Neural progenitor cell (in vitro differentiated cells): ENCODE measurements at regions not wholly inside any gene's neighbourhood (a gene's known extent, or its start where the extent isn't known, plus 50 kb on each side); places are given as distances from the start of the nearest gene placed in this dataset.

Experiments used
- DNase-seq: peaks from one replicate; pipeline ENCODE4 v3.0.0-alpha.2; 2016; ENCODE audit warnings: low spot score
- H2AFZ ChIP-seq: fragments of 200-600 bp; sonication (generic); replicated peaks from 2 replicates; pipeline ENCODE4 v1.6.1; 2016; ENCODE audit warnings: antibody characterized with exemption
- H3F3A ChIP-seq: fragments of 200-600 bp; sonication (generic); 2 replicates; pipeline ENCODE4 v1.6.1; 2016; ENCODE audit warnings: antibody characterized with exemption, low read depth
- H3K27ac ChIP-seq: fragments of 200-600 bp; sonication (generic); 2 replicates; pipeline ENCODE4 v1.5.1; 2016; ENCODE audit warnings: mild to moderate bottlenecking
- H3K27me3 ChIP-seq: fragments of 200-600 bp; sonication (generic); 2 replicates; pipeline ENCODE4 v1.6.1; 2016; ENCODE audit warnings: mild to moderate bottlenecking, moderate library complexity
- H3K36me3 ChIP-seq: fragments of 200-600 bp; sonication (generic); 2 replicates; pipeline ENCODE4 v1.5.1; 2016
- H3K4me1 ChIP-seq: fragments of 200-600 bp; sonication (generic); 2 replicates; pipeline ENCODE4 v1.6.1; 2016; ENCODE audit warnings: mixed run types
- H3K4me2 ChIP-seq: fragments of 200-600 bp; sonication (generic); 2 replicates; pipeline ENCODE4 v1.6.1; 2016
- H3K4me3 ChIP-seq: fragments of 200-600 bp; sonication (generic); 2 replicates; pipeline ENCODE4 v1.5.1; 2016
- H3K79me2 ChIP-seq: fragments of 200-600 bp; sonication (generic); 2 replicates; pipeline ENCODE4 v1.6.1; 2016; ENCODE audit warnings: low read depth
- H3K9ac ChIP-seq: fragments of 200-600 bp; sonication (generic); 2 replicates; pipeline ENCODE4 v1.6.1; 2016
- H3K9me3 ChIP-seq: fragments of 200-600 bp; sonication (generic); 2 replicates; pipeline ENCODE4 v1.5.1; 2016; ENCODE audit warnings: low read depth
- H4K20me1 ChIP-seq: fragments of 200-600 bp; sonication (generic); 2 replicates; pipeline ENCODE4 v1.6.1; 2016; ENCODE audit warnings: low read depth
- H3K27ac Mint-ChIP-seq: 3 replicates; pipeline ENCODE4 v1.8.0; 2021; ENCODE audit warnings: mixed read lengths
- H3K27me3 Mint-ChIP-seq: 2 replicates; pipeline ENCODE4 v1.8.0; 2022; ENCODE audit warnings: low read depth, mild to moderate bottlenecking, inconsistent platforms, moderate library complexity, mixed read lengths; ENCODE audit not compliant: insufficient read depth
- H3K36me3 Mint-ChIP-seq: 3 replicates; pipeline ENCODE4 v1.8.0; 2021; ENCODE audit warnings: mixed read lengths
- H3K4me1 Mint-ChIP-seq: 3 replicates; pipeline ENCODE4 v1.8.0; 2021; ENCODE audit warnings: mixed read lengths
- H3K4me3 Mint-ChIP-seq: 3 replicates; pipeline ENCODE4 v1.8.0; 2021; ENCODE audit warnings: mild to moderate bottlenecking, moderate library complexity, mixed read lengths
- H3K9me3 Mint-ChIP-seq: 3 replicates; pipeline ENCODE4 v1.8.0; 2020; ENCODE audit warnings: mixed read lengths
- CTCF ChIP-seq: fragments of 200-600 bp; sonication (generic); IDR thresholded peaks from 2 replicates; pipeline ENCODE4 v1.5.1; 2017; ENCODE audit warnings: antibody characterized with exemption, mild to moderate bottlenecking
- EZH2 ChIP-seq: fragments of 200-600 bp; sonication (generic); IDR thresholded peaks from 2 replicates; pipeline ENCODE4 v1.6.1; 2017; ENCODE audit warnings: antibody characterized with exemption, mild to moderate bottlenecking, moderate library complexity
- EZH2phosphoT487 ChIP-seq: fragments of 200-600 bp; sonication (generic); IDR thresholded peaks from 2 replicates; pipeline ENCODE4 v1.6.1; 2017; ENCODE audit warnings: antibody characterized with exemption

- H3K27ac Mint-ChIP-seq, result no peak overlapping the region
- H3K27me3 Mint-ChIP-seq, result no peaks in the 10 kb centered on the region
- Histone ChIP-seq H3K4me3 (no peak overlapping the region), H3K79me2 (no peaks in the 10 kb centered on the region), H3K4me2 (no peak overlapping the region), H3K27ac (no peak overlapping the region), H3K4me1 (no peaks in the 10 kb centered on the region), H3K36me3 (no peaks in the 10 kb centered on the region), H3F3A (no peaks in the 10 kb centered on the region), H3K9me3 (no peaks in the 10 kb centered on the region), H3K9ac (no peak overlapping the region), H3K27me3 (no peaks in the 10 kb centered on the region), H2AFZ (no peak overlapping the region), H4K20me1 (no peaks in the 10 kb centered on the region)
- no peak for DNase-seq
- H3K4me3 Mint-ChIP-seq, result no peak overlapping the region
- H3K4me1 Mint-ChIP-seq, result peaks cover 3% of the 10 kb centered on the region
- no peaks in the 10 kb centered on the region for H3K36me3 Mint-ChIP-seq
- peaks cover 2% of the 10 kb centered on the region for H3K9me3 Mint-ChIP-seq
- TF ChIP-seq CTCF, result no peak
- TF ChIP-seq EZH2phosphoT487, result no peak
- no peak for TF ChIP-seq EZH2
These were observed 251.6 kb upstream of the MEOX2 start for GRCh38 chr7:15938115-15938514.

GRCh38 chr7:15937571-15937970, 251.1 kb upstream of the MEOX2 start:
- peaks cover 2% of the 10 kb centered on the region for H3K9me3 Mint-ChIP-seq
- no peaks in the 10 kb centered on the region for H3K9me3 ChIP-seq
- no peaks in the 10 kb centered on the region for H3K79me2 ChIP-seq
- H3K4me2 ChIP-seq, result no peak overlapping the region
- H3K4me1 ChIP-seq, result no peaks in the 10 kb centered on the region
- no peak overlapping the region for H3K27ac ChIP-seq
- no peak overlapping the region for H2AFZ ChIP-seq
- H3K27me3 ChIP-seq, result no peaks in the 10 kb centered on the region
- H3K4me3 ChIP-seq, result no peak overlapping the region
- peaks cover 3% of the 10 kb centered on the region for H3K4me1 Mint-ChIP-seq
- no peak overlapping the region for H3K9ac ChIP-seq
- H3K4me3 Mint-ChIP-seq, result no peak overlapping the region
- no peaks in the 10 kb centered on the region for H3K27me3 Mint-ChIP-seq
- no peaks in the 10 kb centered on the region for H4K20me1 ChIP-seq
- H3K27ac Mint-ChIP-seq, result no peak overlapping the region
- H3K36me3 ChIP-seq, result no peaks in the 10 kb centered on the region
- no peaks in the 10 kb centered on the region for H3F3A ChIP-seq
- DNase-seq, result no peak
- H3K36me3 Mint-ChIP-seq, result no peaks in the 10 kb centered on the region
- TF ChIP-seq CTCF (no peak), EZH2phosphoT487 (no peak), EZH2 (no peak)

GRCh38 chr7:15936991-15937390, 250.5 kb upstream of the MEOX2 start:
- no peak overlapping the region for H3K4me3 ChIP-seq
- H3K9me3 Mint-ChIP-seq, result peaks cover 2% of the 10 kb centered on the region
- H3K79me2 ChIP-seq, result no peaks in the 10 kb centered on the region
- no peaks in the 10 kb centered on the region for H4K20me1 ChIP-seq
- no peaks in the 10 kb centered on the region for H3K36me3 ChIP-seq
- no peaks in the 10 kb centered on the region for H3K27me3 Mint-ChIP-seq
- no peak for DNase-seq
- H3K4me1 Mint-ChIP-seq, result peaks cover 3% of the 10 kb centered on the region
- H3F3A ChIP-seq, result no peaks in the 10 kb centered on the region
- no peak overlapping the region for H3K4me3 Mint-ChIP-seq
- H3K9me3 ChIP-seq, result no peaks in the 10 kb centered on the region
- H3K36me3 Mint-ChIP-seq, result no peaks in the 10 kb centered on the region
- H3K4me1 ChIP-seq, result no peaks in the 10 kb centered on the region
- H3K27ac Mint-ChIP-seq, result no peak overlapping the region
- H2AFZ ChIP-seq, result no peak overlapping the region
- TF ChIP-seq CTCF (no peak), EZH2 (no peak), EZH2phosphoT487 (no peak)
- H3K27me3 ChIP-seq, result no peaks in the 10 kb centered on the region
- no peak overlapping the region for H3K9ac ChIP-seq
- H3K27ac ChIP-seq, result no peak overlapping the region
- no peak overlapping the region for H3K4me2 ChIP-seq

GRCh38 chr7:15932318-15932717, 245.8 kb upstream of the MEOX2 start:
- no peaks in the 10 kb centered on the region for H3K4me1 ChIP-seq
- H3K79me2 ChIP-seq, result no peaks in the 10 kb centered on the region
- H3K36me3 ChIP-seq, result no peaks in the 10 kb centered on the region
- TF ChIP-seq EZH2, result no peak
- no peak for TF ChIP-seq EZH2phosphoT487
- TF ChIP-seq CTCF, result no peak
- H3K27ac ChIP-seq, result no peak overlapping the region
- Mint-ChIP-seq H3K4me3 (no peak overlapping the region), H3K9me3 (peaks cover 3% of the 10 kb centered on the region), H3K4me1 (peaks cover 2% of the 10 kb centered on the region), H3K36me3 (no peaks in the 10 kb centered on the region), H3K27ac (no peak overlapping the region), H3K27me3 (no peaks in the 10 kb centered on the region)
- H3K4me3 ChIP-seq, result no peak overlapping the region
- H3K9me3 ChIP-seq, result no peaks in the 10 kb centered on the region
- no peaks in the 10 kb centered on the region for H4K20me1 ChIP-seq
- DNase-seq, result no peak
- H3K9ac ChIP-seq, result no peak overlapping the region
- no peaks in the 10 kb centered on the region for H3K27me3 ChIP-seq
- no peak overlapping the region for H3K4me2 ChIP-seq
- no peak overlapping the region for H2AFZ ChIP-seq
- no peaks in the 10 kb centered on the region for H3F3A ChIP-seq
